Breast epithelium (tissue), 4 donors: ENCODE measurements at regions not wholly inside any gene's neighbourhood (a gene's known extent, or its start where the extent isn't known, plus 50 kb on each side); places are given as distances from the start of the nearest gene placed in this dataset.

Source experiments
- DNase-seq, 2 donors: peaks; one replicate each; pipeline ENCODE4 v3.0.0-alpha.2; 2019; ENCODE audit warnings: low spot score in 2 of 2
- H3K27ac ChIP-seq, 2 donors: fragments of 200-600 bp; sonication (generic) in 1 of 2; one replicate each; pipeline ENCODE4 v1.5.1; 2016 to 2019; ENCODE audit warnings: mild to moderate bottlenecking in 1 of 2
- H3K27me3 ChIP-seq, 2 donors: fragments of 200-600 bp; sonication (generic) in 1 of 2; one replicate each; pipeline versions ENCODE4 v1.5.1 to v1.6.0; 2017 to 2019; ENCODE audit warnings: control low read depth in 1 of 2, mild to moderate bottlenecking in 1 of 2
- H3K36me3 ChIP-seq: fragments of 200-600 bp; one replicate; pipeline ENCODE4 v1.5.1; 2019
- H3K4me1 ChIP-seq, 2 donors: fragments of 200-600 bp; sonication (generic); one replicate each; pipeline ENCODE4 v1.5.1; 2016 to 2019; ENCODE audit warnings: control low read depth in 1 of 2
- H3K4me3 ChIP-seq, 3 donors: fragments of 200-600 bp; sonication (generic); 1 replicate in 2 of 3; 2 replicates in 1 of 3; pipeline ENCODE4 v1.5.1; 2016 to 2019; ENCODE audit warnings: mild to moderate bottlenecking in 3 of 3, moderate library complexity in 2 of 3
- H3K9me3 ChIP-seq, 2 donors: fragments of 200-600 bp; sonication (generic) in 1 of 2; one replicate each; pipeline ENCODE4 v1.5.1; 2016 to 2019; ENCODE audit warnings: control low read depth in 1 of 2
- POLR2A ChIP-seq: fragments of 450-650 bp; IDR thresholded peaks from one replicate; pipeline ENCODE4 v1.6.1; 2016; ENCODE audit warnings: antibody characterized with exemption, mild to moderate bottlenecking, moderate library complexity
- POLR2AphosphoS5 ChIP-seq, 3 donors: sonication (generic); formaldehyde crosslinking; IDR thresholded peaks; one replicate each; pipeline ENCODE4 v1.6.1; 2017; ENCODE audit warnings: antibody characterized with exemption in 3 of 3
- intact Hi-C: fragments of 100-400 bp; cut with DNase I; formaldehyde crosslinking; loops from one replicate; pipeline ENCODE4 v1.15.1; 2023; ENCODE audit warnings: low total_unique reads
- TF ChIP-seq, protein P1 (sequence below), 3 donors: fragments of 450-650 bp; IDR thresholded peaks; one replicate each; pipeline ENCODE4 v1.5.1; 2016 to 2017; ENCODE audit warnings: antibody characterized with exemption in 3 of 3, mild to moderate bottlenecking in 3 of 3, moderate library complexity in 3 of 3

GRCh38 chr16:86095131-86095752 lies 196.3 kb downstream of the IRF8 start:
- peak in 1 of 2 donors; percentile 33 for DNase-seq
- Histone ChIP-seq H3K4me3 (no peak overlapping the region), H3K27ac (no peak overlapping the region), H3K4me1 (no peaks in the 10 kb centered on the region), H3K27me3 (no peaks in the 10 kb centered on the region), H3K36me3 (no peaks in the 10 kb centered on the region), H3K9me3 (no peaks in the 10 kb centered on the region)
- no peak for TF ChIP-seq POLR2A
- TF ChIP-seq POLR2AphosphoS5 (IDR thresholded peaks at IDR 0.05) = no peak
- TF ChIP-seq, protein P1, sequence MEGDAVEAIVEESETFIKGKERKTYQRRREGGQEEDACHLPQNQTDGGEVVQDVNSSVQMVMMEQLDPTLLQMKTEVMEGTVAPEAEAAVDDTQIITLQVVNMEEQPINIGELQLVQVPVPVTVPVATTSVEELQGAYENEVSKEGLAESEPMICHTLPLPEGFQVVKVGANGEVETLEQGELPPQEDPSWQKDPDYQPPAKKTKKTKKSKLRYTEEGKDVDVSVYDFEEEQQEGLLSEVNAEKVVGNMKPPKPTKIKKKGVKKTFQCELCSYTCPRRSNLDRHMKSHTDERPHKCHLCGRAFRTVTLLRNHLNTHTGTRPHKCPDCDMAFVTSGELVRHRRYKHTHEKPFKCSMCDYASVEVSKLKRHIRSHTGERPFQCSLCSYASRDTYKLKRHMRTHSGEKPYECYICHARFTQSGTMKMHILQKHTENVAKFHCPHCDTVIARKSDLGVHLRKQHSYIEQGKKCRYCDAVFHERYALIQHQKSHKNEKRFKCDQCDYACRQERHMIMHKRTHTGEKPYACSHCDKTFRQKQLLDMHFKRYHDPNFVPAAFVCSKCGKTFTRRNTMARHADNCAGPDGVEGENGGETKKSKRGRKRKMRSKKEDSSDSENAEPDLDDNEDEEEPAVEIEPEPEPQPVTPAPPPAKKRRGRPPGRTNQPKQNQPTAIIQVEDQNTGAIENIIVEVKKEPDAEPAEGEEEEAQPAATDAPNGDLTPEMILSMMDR (IDR thresholded peaks at IDR 0.05) = no peak
- intact Hi-C loops = no loop called here

DNA sequence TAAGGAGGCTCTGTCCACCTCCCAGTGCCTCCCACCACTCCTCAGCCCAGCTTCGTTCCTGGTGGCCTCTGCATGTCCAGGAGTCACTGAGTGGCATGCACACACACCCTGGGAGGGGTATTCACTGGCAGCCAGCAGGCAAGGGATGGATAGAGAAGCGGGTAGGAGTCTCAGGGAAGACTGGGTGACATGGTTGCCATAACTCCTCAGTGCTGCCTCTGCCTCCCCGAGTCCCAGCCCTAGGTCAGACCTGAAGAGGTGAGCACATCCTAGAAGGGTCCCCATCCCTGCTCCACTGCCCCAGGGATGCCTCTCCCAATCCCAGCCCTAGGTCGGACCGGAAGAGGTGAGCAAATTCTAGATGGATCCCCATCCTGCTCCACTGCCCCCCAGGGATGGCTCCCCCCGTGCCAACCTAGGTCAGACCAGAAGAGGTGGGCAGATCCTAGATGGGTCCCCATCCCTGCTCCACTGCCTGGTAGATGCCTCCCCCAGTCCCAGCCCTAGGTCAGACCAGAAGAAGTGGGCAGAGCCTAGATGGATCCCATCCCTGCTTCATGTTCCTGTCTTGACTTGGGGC lies 197.0 kb downstream of the IRF8 start:
- no peaks in the 10 kb centered on the region for H3K4me1 ChIP-seq
- no peak for TF ChIP-seq POLR2A
- TF ChIP-seq, protein P1 (IDR thresholded peaks at IDR 0.05) = no peak
- H3K9me3 ChIP-seq = no peaks in the 10 kb centered on the region
- intact Hi-C loops = no loop called here
- DNase-seq = no peak
- no peaks in the 10 kb centered on the region for H3K36me3 ChIP-seq
- H3K4me3 ChIP-seq = no peak overlapping the region
- H3K27me3 ChIP-seq = peaks cover 0 to 4% of the 10 kb centered on the region in 2 donors
- no peak overlapping the region for H3K27ac ChIP-seq

GRCh38 chr16:86096850-86097249 lies 197.9 kb downstream of the IRF8 start:
- no peak overlapping the region for H3K27ac ChIP-seq
- TF ChIP-seq POLR2A (no peak), POLR2AphosphoS5 (IDR thresholded peaks at IDR 0.05) (no peak)
- TF ChIP-seq, protein P1 (IDR thresholded peaks at IDR 0.05) = no peak
- H3K4me3 ChIP-seq = no peak overlapping the region
- H3K36me3 ChIP-seq = no peaks in the 10 kb centered on the region
- peaks cover 0 to 9% of the 10 kb centered on the region in 2 donors for H3K27me3 ChIP-seq
- intact Hi-C loops = no loop called here
- H3K4me1 ChIP-seq = no peaks in the 10 kb centered on the region
- no peaks in the 10 kb centered on the region for H3K9me3 ChIP-seq
- DNase-seq = no peak

DNA sequence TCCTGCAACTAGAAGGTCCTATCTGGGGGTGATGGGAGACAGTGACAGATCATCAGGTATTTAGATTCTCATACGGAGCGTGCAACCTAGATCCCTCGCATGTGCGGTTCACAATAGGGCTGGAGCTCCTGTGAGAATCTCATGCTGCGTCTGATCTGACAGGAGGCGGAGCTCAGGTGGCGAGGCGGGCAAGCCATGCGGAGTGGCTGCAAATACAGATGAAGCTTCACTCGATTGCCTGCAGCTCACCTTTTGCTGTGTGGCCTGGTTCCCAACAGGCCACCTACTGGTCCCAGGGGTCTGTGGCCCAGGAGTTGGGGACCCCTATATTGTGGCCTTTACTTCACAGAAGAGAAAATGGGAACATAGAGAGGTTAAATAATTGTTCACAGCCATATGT lies 200.4 kb downstream of the IRF8 start:
- Histone ChIP-seq H3K9me3 (no peaks in the 10 kb centered on the region), H3K27me3 (peaks cover 0 to 10% of the 10 kb centered on the region in 2 donors), H3K4me1 (no peaks in the 10 kb centered on the region), H3K27ac (no peak overlapping the region), H3K4me3 (no peak overlapping the region), H3K36me3 (no peaks in the 10 kb centered on the region)
- DNase-seq = no peak
- intact Hi-C loops = no loop called here
- TF ChIP-seq, protein P1 (IDR thresholded peaks at IDR 0.05) = no peak
- TF ChIP-seq POLR2AphosphoS5 (IDR thresholded peaks at IDR 0.05) (no peak), POLR2A (no peak)

DNA sequence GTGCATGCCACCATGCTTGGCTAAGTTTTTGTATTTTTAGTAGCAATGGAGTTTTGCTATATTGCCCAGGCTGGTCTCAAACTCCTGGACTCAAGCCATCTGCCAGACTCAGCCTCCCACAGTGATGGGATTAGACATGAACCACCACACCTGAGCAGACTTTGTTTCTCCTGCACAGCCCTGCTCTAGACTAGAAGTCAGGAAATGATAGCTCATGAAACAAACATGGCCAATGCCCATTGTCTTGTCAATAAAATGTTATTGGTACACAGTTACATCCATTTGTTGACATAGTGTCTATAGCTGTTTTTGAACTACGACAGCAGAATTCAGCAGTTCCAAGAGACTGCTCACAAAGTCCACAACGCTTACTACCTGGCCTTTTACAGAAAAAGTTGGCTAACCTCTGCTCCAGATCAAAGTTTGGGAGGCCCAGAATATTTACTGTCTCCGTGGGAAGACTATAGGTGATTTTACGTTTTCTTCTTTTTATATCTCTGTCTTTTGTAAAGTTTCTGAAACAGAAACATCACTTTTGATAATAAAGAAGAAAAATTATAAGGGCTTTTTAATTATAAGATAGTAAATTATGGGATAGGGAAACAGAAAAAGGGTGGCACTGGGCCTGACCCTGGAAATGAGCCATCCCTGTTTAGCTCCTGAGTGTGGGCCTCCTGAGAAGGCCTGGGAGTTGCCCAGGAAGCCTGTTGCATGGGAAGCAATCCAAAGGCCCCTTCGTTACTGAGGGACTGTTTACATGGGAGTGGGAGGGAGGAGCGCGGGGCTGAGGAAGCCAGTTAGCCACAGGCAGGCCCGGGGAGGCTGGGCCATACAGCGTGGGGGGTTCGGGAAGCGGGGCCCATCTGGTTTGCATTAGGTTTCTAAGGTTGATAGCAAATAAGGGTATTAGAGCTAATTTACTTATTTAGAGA lies 201.5 kb downstream of the IRF8 start:
- DNase-seq = no peak
- Histone ChIP-seq H3K36me3 (no peaks in the 10 kb centered on the region), H3K4me3 (no peak overlapping the region), H3K27ac (no peak overlapping the region), H3K4me1 (no peaks in the 10 kb centered on the region), H3K9me3 (no peaks in the 10 kb centered on the region), H3K27me3 (peaks cover 0 to 10% of the 10 kb centered on the region in 2 donors)
- TF ChIP-seq, protein P1 (IDR thresholded peaks at IDR 0.05) = no peak
- TF ChIP-seq POLR2A (no peak), POLR2AphosphoS5 (IDR thresholded peaks at IDR 0.05) (no peak)
- intact Hi-C loops = no loop called here
